ENCODE measurements at regions not wholly inside any gene's neighbourhood (a gene's known extent, or its start where the extent isn't known, plus 50 kb on each side); places are given as distances from the start of the nearest gene placed in this dataset.

- DNase-seq, result no peak
These were observed 399.0 kb downstream of the NKX6-1 start for GRCh38 chr4:84100071-84100470.

GRCh38 chr4:84099599-84099998 lies 399.5 kb downstream of the NKX6-1 start:
- DNase-seq, result no peak

- no peak for DNase-seq
These were observed 407.8 kb downstream of the NKX6-1 start for GRCh38 chr4:84091266-84091665.

- no peak for DNase-seq
These were observed 409.2 kb downstream of the NKX6-1 start for GRCh38 chr4:84089652-84090437.

- no peak for DNase-seq
These were observed 413.1 kb downstream of the NKX6-1 start for GRCh38 chr4:84085986-84086385.

GRCh38 chr4:84070289-84070688 lies 428.8 kb downstream of the NKX6-1 start:
- DNase-seq, result no peak

- DNase-seq, result no peak
These were observed 435.5 kb downstream of the NKX6-1 start for GRCh38 chr4:84063619-84064018.

- DNase-seq, result no peak
These were observed 440.9 kb downstream of the NKX6-1 start for GRCh38 chr4:84058201-84058600.

- no peak for DNase-seq
These were observed 447.5 kb downstream of the NKX6-1 start for GRCh38 chr4:84051639-84052038.

GRCh38 chr4:84051089-84051488 lies 448.0 kb downstream of the NKX6-1 start:
- no peak for DNase-seq

- DNase-seq, result no peak
These were observed 449.1 kb downstream of the NKX6-1 start for GRCh38 chr4:84050015-84050414.

- no peak for DNase-seq
These were observed 452.5 kb downstream of the NKX6-1 start for GRCh38 chr4:84046551-84046950.

GRCh38 chr4:84041426-84041825 lies 457.7 kb downstream of the NKX6-1 start:
- no peak for DNase-seq

GRCh38 chr4:84035568-84035967 lies 463.5 kb downstream of the NKX6-1 start:
- no peak for DNase-seq

GRCh38 chr4:84032372-84032771 lies 466.7 kb downstream of the NKX6-1 start:
- DNase-seq, result no peak

GRCh38 chr4:84031401-84031800 lies 467.7 kb downstream of the NKX6-1 start:
- no peak for DNase-seq

- no peak for DNase-seq
These were observed 470.8 kb downstream of the NKX6-1 start for GRCh38 chr4:84028340-84028739.

GRCh38 chr4:84024405-84024804 lies 474.7 kb downstream of the NKX6-1 start:
- no peak for DNase-seq

GRCh38 chr4:84022564-84022963 lies 476.5 kb downstream of the NKX6-1 start:
- no peak for DNase-seq

GRCh38 chr4:84019626-84020025 lies 479.5 kb downstream of the NKX6-1 start:
- DNase-seq, result no peak

GRCh38 chr4:84003046-84003445 lies 467.1 kb downstream of the GPAT3 start:
- no peak for DNase-seq

- DNase-seq, result no peak
These were observed 466.1 kb downstream of the GPAT3 start for GRCh38 chr4:84001876-84002569.

- no peak for DNase-seq
These were observed 460.3 kb downstream of the GPAT3 start for GRCh38 chr4:83996254-83996653.

GRCh38 chr4:83993774-83994173 lies 457.9 kb downstream of the GPAT3 start:
- no peak for DNase-seq

- DNase-seq, result no peak
These were observed 453.9 kb downstream of the GPAT3 start for GRCh38 chr4:83989835-83990234.

All from GOT3 (cell line).